ENCODE measurements at regions not wholly inside any gene's neighbourhood (a gene's known extent, or its start where the extent isn't known, plus 50 kb on each side); places are given as distances from the start of the nearest gene placed in this dataset.

GRCh38 chr16:6149031-6149430 lies 1051.4 kb upstream of the EEF2KMT start:
- no peak for ATAC-seq
- TF ChIP-seq ZC3H10 (CRISPR knock-in tag; IDR thresholded peaks at IDR 0.05) (no peak), RARB (CRISPR knock-in tag; IDR thresholded peaks at IDR 0.05) (no peak), GLIS3 (CRISPR knock-in tag; IDR thresholded peaks at IDR 0.05) (no peak), ZFP3 (CRISPR knock-in tag; IDR thresholded peaks at IDR 0.05) (no peak), ZNF8 (CRISPR knock-in tag; IDR thresholded peaks at IDR 0.05) (no peak), ARNTL (CRISPR knock-in tag; IDR thresholded peaks at IDR 0.05; ENCODE audit: borderline replicate concordance, low read depth) (no peak), ZFP30 (CRISPR knock-in tag; IDR thresholded peaks at IDR 0.05) (no peak), BACH2 (CRISPR knock-in tag; IDR thresholded peaks at IDR 0.05; ENCODE audit: borderline replicate concordance) (no peak), ZNF70 (CRISPR knock-in tag; IDR thresholded peaks at IDR 0.05) (no peak), OSR1 (CRISPR knock-in tag; IDR thresholded peaks at IDR 0.05) (no peak), TOX (CRISPR knock-in tag; IDR thresholded peaks at IDR 0.05; ENCODE audit: borderline replicate concordance) (no peak), ISL1 (CRISPR knock-in tag; IDR thresholded peaks at IDR 0.05) (no peak), SNAI2 (CRISPR knock-in tag; IDR thresholded peaks at IDR 0.05) (no peak), TCF4 (CRISPR knock-in tag; IDR thresholded peaks at IDR 0.05; ENCODE audit: borderline replicate concordance) (no peak), CSDC2 (CRISPR knock-in tag; IDR thresholded peaks at IDR 0.05) (no peak), ESRRG (CRISPR knock-in tag; IDR thresholded peaks at IDR 0.05) (no peak), CREB5 (CRISPR knock-in tag; IDR thresholded peaks at IDR 0.05; ENCODE audit: low read depth) (no peak)
- TF ChIP-seq, protein P1, sequence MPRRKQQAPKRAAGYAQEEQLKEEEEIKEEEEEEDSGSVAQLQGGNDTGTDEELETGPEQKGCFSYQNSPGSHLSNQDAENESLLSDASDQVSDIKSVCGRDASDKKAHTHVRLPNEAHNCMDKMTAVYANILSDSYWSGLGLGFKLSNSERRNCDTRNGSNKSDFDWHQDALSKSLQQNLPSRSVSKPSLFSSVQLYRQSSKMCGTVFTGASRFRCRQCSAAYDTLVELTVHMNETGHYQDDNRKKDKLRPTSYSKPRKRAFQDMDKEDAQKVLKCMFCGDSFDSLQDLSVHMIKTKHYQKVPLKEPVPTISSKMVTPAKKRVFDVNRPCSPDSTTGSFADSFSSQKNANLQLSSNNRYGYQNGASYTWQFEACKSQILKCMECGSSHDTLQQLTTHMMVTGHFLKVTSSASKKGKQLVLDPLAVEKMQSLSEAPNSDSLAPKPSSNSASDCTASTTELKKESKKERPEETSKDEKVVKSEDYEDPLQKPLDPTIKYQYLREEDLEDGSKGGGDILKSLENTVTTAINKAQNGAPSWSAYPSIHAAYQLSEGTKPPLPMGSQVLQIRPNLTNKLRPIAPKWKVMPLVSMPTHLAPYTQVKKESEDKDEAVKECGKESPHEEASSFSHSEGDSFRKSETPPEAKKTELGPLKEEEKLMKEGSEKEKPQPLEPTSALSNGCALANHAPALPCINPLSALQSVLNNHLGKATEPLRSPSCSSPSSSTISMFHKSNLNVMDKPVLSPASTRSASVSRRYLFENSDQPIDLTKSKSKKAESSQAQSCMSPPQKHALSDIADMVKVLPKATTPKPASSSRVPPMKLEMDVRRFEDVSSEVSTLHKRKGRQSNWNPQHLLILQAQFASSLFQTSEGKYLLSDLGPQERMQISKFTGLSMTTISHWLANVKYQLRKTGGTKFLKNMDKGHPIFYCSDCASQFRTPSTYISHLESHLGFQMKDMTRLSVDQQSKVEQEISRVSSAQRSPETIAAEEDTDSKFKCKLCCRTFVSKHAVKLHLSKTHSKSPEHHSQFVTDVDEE (CRISPR knock-in tag; IDR thresholded peaks at IDR 0.05), result no peak
- TF ChIP-seq, protein P2, sequence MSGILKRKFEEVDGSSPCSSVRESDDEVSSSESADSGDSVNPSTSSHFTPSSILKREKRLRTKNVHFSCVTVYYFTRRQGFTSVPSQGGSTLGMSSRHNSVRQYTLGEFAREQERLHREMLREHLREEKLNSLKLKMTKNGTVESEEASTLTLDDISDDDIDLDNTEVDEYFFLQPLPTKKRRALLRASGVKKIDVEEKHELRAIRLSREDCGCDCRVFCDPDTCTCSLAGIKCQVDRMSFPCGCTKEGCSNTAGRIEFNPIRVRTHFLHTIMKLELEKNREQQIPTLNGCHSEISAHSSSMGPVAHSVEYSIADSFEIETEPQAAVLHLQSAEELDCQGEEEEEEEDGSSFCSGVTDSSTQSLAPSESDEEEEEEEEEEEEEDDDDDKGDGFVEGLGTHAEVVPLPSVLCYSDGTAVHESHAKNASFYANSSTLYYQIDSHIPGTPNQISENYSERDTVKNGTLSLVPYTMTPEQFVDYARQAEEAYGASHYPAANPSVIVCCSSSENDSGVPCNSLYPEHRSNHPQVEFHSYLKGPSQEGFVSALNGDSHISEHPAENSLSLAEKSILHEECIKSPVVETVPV (CRISPR knock-in tag; IDR thresholded peaks at IDR 0.05), result no peak

DNA sequence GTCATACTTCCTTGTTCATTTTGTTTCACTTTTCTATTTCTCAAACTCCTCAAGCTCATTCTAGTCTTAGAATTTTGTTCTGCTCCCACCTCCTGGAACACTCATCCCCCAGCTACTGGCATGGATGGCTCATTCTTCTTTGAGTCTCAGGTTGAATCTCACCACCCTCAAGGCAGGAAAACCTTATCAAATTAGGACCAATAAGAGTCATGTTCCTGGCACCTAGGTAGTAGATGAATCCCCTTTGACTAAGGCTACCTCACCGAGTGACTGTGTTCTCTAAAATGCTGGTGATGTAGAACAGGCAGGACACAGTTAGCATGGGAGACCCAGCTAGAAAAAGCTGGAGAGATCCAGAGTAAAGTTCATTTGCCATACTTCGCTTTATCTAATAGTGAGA lies 1050.8 kb upstream of the EEF2KMT start:
- no peak for TF ChIP-seq PPARA (CRISPR knock-in tag; IDR thresholded peaks at IDR 0.05; ENCODE audit: borderline replicate concordance)
- no peak for TF ChIP-seq TCF4 (CRISPR knock-in tag; IDR thresholded peaks at IDR 0.05; ENCODE audit: borderline replicate concordance)
- no peak for TF ChIP-seq OSR1 (CRISPR knock-in tag; IDR thresholded peaks at IDR 0.05)
- TF ChIP-seq SNAI2 (CRISPR knock-in tag; IDR thresholded peaks at IDR 0.05), result no peak
- TF ChIP-seq CSDC2 (CRISPR knock-in tag; IDR thresholded peaks at IDR 0.05), result no peak
- no peak for TF ChIP-seq ZFP30 (CRISPR knock-in tag; IDR thresholded peaks at IDR 0.05)
- TF ChIP-seq RARB (CRISPR knock-in tag; IDR thresholded peaks at IDR 0.05), result no peak
- TF ChIP-seq ZC3H10 (CRISPR knock-in tag; IDR thresholded peaks at IDR 0.05), result no peak
- no peak for TF ChIP-seq ZFP3 (CRISPR knock-in tag; IDR thresholded peaks at IDR 0.05)
- no peak for TF ChIP-seq TOX (CRISPR knock-in tag; IDR thresholded peaks at IDR 0.05; ENCODE audit: borderline replicate concordance)
- TF ChIP-seq ZNF565 (CRISPR knock-in tag; conservative IDR thresholded peaks at IDR 0.05; ENCODE audit: low read depth), result no peak

GRCh38 chr16:6146874-6147425 lies 1049.4 kb upstream of the EEF2KMT start:
- TF ChIP-seq PATZ1 (CRISPR knock-in tag; IDR thresholded peaks at IDR 0.05; ENCODE audit: borderline replicate concordance), result no peak
- TF ChIP-seq ZFP3 (CRISPR knock-in tag; IDR thresholded peaks at IDR 0.05), result no peak
- no peak for TF ChIP-seq BACH2 (CRISPR knock-in tag; IDR thresholded peaks at IDR 0.05; ENCODE audit: borderline replicate concordance)
- TF ChIP-seq ZNF8 (CRISPR knock-in tag; IDR thresholded peaks at IDR 0.05), result no peak
- TF ChIP-seq RARB (CRISPR knock-in tag; IDR thresholded peaks at IDR 0.05), result no peak
- no peak for TF ChIP-seq ARNTL (CRISPR knock-in tag; IDR thresholded peaks at IDR 0.05; ENCODE audit: borderline replicate concordance, low read depth)
- no peak for TF ChIP-seq ZNF565 (CRISPR knock-in tag; conservative IDR thresholded peaks at IDR 0.05; ENCODE audit: low read depth)
- ATAC-seq, result no peak

More for the DNA sequence above, 1050.8 kb upstream of the EEF2KMT start:
- ATAC-seq, result no peak

All from SK-N-SH treated with all-trans-retinoic acid at 6 μM for 48 hours (cell line).